SH-SY5Y (cell line): ENCODE measurements at regions not wholly inside any gene's neighbourhood (a gene's known extent, or its start where the extent isn't known, plus 50 kb on each side); places are given as distances from the start of the nearest gene placed in this dataset.

Source experiments
- GATA2 ChIP-seq: IDR thresholded peaks from 2 replicates; pipeline ENCODE4 v1.6.1; 2011; ENCODE audit warnings: mild to moderate bottlenecking, low read depth, low read length
- GATA3 ChIP-seq: IDR thresholded peaks from 2 replicates; pipeline ENCODE4 v1.6.1; 2011; ENCODE audit warnings: low read depth, mild to moderate bottlenecking, low read length, moderate library complexity

- TF ChIP-seq GATA3 (no peak), GATA2 (no peak)
Measured at GRCh38 chr6:68476611-68477010, 158.5 kb upstream of the ADGRB3 start.
